ENCODE measurements at regions not wholly inside any gene's neighbourhood (a gene's known extent, or its start where the extent isn't known, plus 50 kb on each side); places are given as distances from the start of the nearest gene placed in this dataset.

DNA sequence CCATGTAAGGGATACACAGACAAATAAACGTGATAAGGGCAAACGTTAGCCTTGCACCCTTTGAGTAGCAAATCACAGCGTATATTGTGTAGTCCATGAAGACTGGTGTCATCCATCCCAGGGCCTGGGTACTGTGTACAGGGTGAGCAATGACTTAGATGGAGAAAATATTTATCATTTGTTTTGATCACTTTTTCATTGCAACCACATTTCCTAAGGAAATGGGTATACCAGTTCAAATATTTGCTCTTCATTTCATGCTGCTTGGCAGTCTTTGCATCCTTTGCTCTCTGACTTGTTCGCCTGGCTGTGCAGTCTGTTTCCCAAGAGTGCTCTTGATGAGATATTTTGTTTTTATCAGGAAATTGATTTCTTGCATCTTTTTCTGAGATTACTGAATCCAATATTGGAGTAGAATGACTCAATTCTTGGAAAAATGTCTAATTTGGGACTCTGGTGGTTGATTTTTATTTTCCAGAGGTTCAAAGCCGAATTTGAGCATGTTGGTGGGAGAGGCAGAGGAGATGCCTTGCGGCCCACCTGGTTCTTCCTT lies 424.6 kb upstream of the SEMA6D start:
- no peak overlapping the region for H3K27ac ChIP-seq (ENCODE audit: insufficient read length, low read depth, low read length)

More for the DNA sequence above, 424.6 kb upstream of the SEMA6D start:
- H3K4me1 ChIP-seq (ENCODE audit: insufficient read depth, low read length), result no peaks in the 10 kb centered on the region
- H3K9me3 Mint-ChIP-seq, result peaks cover 3 to 4% of the 10 kb centered on the region in 2 experiments; a peak in 3 of 5 replicates
- no peaks in the 10 kb centered on the region for H3K9me3 ChIP-seq (ENCODE audit: control insufficient read depth, low read depth, low read length)
- TF ChIP-seq, protein P1, sequence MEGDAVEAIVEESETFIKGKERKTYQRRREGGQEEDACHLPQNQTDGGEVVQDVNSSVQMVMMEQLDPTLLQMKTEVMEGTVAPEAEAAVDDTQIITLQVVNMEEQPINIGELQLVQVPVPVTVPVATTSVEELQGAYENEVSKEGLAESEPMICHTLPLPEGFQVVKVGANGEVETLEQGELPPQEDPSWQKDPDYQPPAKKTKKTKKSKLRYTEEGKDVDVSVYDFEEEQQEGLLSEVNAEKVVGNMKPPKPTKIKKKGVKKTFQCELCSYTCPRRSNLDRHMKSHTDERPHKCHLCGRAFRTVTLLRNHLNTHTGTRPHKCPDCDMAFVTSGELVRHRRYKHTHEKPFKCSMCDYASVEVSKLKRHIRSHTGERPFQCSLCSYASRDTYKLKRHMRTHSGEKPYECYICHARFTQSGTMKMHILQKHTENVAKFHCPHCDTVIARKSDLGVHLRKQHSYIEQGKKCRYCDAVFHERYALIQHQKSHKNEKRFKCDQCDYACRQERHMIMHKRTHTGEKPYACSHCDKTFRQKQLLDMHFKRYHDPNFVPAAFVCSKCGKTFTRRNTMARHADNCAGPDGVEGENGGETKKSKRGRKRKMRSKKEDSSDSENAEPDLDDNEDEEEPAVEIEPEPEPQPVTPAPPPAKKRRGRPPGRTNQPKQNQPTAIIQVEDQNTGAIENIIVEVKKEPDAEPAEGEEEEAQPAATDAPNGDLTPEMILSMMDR (conservative IDR thresholded peaks at IDR 0.05), result no peak
- no CpG with 5 or more reads among the region's 6 CpGs for WGBS (ENCODE audit: extremely low coverage, insufficient read length, low lambda C conversion rate)
- H3K27me3 Mint-ChIP-seq (ENCODE audit: low read depth), result no peaks in the 10 kb centered on the region
- H3K4me2 ChIP-seq (ENCODE audit: insufficient read depth, insufficient read length, low read length), result no peak overlapping the region
- H3K18ac ChIP-seq (ENCODE audit: insufficient read length, low read depth, low read length), result no peak overlapping the region
- H3K56ac ChIP-seq (ENCODE audit: insufficient read length, low read depth, low read length), result no peak overlapping the region
- no peaks in the 10 kb centered on the region for H4K20me1 ChIP-seq (ENCODE audit: control insufficient read depth, insufficient read depth, insufficient read length)
- peaks cover 1 to 3% (median 3%) of the 10 kb centered on the region in 3 experiments; a peak in 5 of 7 replicates for H3K36me3 Mint-ChIP-seq (ENCODE audit: insufficient read depth in 1 of 3, low read depth in 3 of 3)
- H3K4me3 Mint-ChIP-seq, result no peak overlapping the region
- H3K79me1 ChIP-seq (ENCODE audit: insufficient read depth, low read depth, low read length, poor library complexity, severe bottlenecking), result no peaks in the 10 kb centered on the region
- no peak overlapping the region for H2AFZ ChIP-seq (ENCODE audit: low read length)
- no peak overlapping the region for H2AK5ac ChIP-seq (ENCODE audit: insufficient read length, low read length)
- H2BK5ac ChIP-seq (ENCODE audit: insufficient read length, low read length), result no peak overlapping the region
- no peak overlapping the region for H2BK120ac ChIP-seq (ENCODE audit: low read depth, low read length, poor library complexity, severe bottlenecking)
- H4K5ac ChIP-seq (ENCODE audit: insufficient read length, low read depth, low read length), result no peak overlapping the region
- peaks cover 12 to 20% of the 10 kb centered on the region in 2 experiments for H3K4me1 Mint-ChIP-seq
- no peak for DNase-seq
- H4K91ac ChIP-seq (ENCODE audit: insufficient read length, low read depth, low read length), result no peak overlapping the region
- H3K4ac ChIP-seq (ENCODE audit: low read depth, low read length), result no peak overlapping the region
- no peaks in the 10 kb centered on the region for H3K23me2 ChIP-seq (ENCODE audit: insufficient read length, low read depth, low read length, poor library complexity, severe bottlenecking)
- no peak overlapping the region for H3K23ac ChIP-seq (ENCODE audit: insufficient read length, low read depth, low read length)
- H4K8ac ChIP-seq (replicated peaks; ENCODE audit: insufficient read length, low read depth, low read length), result no peak overlapping the region
- no peak overlapping the region for H3K27ac Mint-ChIP-seq
- no peak overlapping the region for H2BK12ac ChIP-seq (ENCODE audit: insufficient read length, low read depth, low read length)
- H3K27me3 ChIP-seq (ENCODE audit: insufficient read depth, low read length), result no peaks in the 10 kb centered on the region
- no peak overlapping the region for H2BK15ac ChIP-seq (ENCODE audit: low read depth, low read length)
- H3K79me2 ChIP-seq (ENCODE audit: insufficient read depth, low read length), result no peaks in the 10 kb centered on the region
- no peak overlapping the region for H3K14ac ChIP-seq (ENCODE audit: insufficient read depth, low read length)
- H2BK20ac ChIP-seq (ENCODE audit: low read depth, low read length, poor library complexity, severe bottlenecking), result no peak overlapping the region
- H3T11ph ChIP-seq (ENCODE audit: low read length), result no peak overlapping the region
- no peak overlapping the region for H3K9ac ChIP-seq (ENCODE audit: extremely low read depth, insufficient read length, low read length)

Measured in H9 (cell line).